HG03103 (cell line): ENCODE measurements at regions not wholly inside any gene's neighbourhood (a gene's known extent, or its start where the extent isn't known, plus 50 kb on each side); places are given as distances from the start of the nearest gene placed in this dataset.
A peak's percentile ranks its signal among the peaks of the same experiment; 100 is the strongest.
"Not testable (repeated sequence)": the region's sequence is repeated elsewhere in the genome, so short reads cannot be mapped to it uniquely, and the experiment has no call there.

ENCODE experiments used
- ATAC-seq: cut with Tn5 transposase; IDR thresholded peaks from one replicate; pipeline ENCODE4 v1.9.1; 2021; ENCODE audit warnings: low read depth; ENCODE audit not compliant: unreplicated experiment

DNA sequence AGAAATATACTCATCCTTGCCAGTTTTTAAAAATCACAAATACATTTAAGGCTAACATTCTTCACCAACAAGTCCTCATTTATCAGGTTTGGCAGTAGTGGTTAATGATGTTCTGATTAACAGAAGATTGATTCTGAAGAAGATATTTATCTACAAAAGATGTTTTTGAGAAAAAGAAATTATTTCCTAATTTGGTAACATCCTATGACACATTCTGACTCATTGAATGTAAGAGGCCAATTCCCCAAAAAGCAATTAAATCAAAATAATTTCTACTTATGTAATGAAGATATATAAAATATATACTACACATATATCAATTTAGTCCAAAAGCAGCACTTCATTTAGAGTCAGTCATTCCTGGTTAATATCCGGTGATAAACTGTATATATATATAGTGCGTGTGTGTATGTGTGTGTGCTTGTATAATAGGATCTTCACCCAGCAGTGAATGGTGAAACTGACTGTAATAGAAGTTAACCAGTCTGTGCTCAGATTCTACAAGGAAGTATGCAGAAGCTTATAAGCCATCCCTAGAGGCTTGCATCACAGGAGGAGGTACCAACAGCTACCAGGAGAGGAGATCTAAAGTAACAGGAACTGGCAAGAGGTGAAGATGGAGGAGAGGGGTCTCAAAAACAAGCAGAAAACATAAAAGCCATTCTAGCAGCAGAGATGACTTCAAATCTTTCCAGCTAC lies 82.9 kb upstream of the MARCKS start:
- peak; percentile 58 for ATAC-seq

DNA sequence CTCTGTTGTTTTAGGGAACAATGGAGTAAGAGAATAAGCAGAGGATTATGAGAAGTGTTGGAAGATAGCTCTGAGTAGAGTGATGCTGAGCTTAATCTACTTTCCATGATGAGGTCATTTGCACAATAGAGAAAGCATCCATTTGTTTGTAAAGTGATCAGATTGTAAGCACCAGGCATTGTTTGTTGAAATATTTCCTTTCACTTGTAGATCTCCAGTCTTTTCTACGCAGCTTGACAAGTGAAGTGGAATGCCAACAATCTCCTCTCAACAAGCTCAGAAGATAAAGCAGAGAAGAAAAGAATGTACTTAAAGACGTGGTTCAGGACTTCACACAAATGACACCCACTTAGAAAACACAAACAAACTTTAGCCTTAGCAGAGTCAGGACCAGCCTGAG lies 80.1 kb upstream of the MARCKS start:
- ATAC-seq = no peak

DNA sequence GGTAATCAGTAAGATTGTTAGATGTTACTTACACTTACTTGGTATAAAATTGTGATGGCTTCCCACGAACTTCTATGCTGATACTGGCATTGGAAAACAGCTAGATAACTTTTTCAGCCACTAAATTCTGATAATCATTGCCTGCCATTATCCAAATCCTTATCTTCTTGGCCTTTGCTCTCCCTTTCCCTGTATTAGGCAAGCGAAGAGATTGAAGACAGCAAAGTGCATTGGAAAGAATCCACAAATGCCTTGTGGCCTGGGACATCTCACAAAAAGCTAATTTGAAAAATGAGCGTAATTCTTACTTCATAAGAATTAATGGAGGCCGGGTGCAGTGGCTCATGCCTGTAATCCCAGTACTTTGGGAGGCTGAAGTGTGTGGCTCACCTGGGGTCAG lies 79.5 kb upstream of the MARCKS start:
- ATAC-seq = no peak

DNA sequence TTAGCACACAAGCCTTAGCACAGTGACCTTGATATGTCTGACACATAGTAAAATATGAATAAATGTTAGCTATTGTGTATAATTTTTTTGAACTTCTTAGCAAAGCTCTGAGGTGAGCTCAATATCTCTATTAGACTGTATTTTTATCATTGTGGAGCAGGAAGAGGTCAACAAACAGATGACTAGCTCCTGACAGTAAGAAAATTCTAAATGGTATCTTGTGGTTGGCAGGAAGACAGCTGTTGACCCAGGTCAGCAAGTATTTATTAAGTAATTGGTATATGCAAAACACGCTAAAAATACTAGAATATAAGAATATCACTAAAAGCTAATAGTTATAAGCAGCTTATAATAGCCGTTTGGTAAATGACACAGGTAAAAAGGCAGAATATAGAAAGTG lies 77.5 kb upstream of the MARCKS start:
- no peak for ATAC-seq

DNA sequence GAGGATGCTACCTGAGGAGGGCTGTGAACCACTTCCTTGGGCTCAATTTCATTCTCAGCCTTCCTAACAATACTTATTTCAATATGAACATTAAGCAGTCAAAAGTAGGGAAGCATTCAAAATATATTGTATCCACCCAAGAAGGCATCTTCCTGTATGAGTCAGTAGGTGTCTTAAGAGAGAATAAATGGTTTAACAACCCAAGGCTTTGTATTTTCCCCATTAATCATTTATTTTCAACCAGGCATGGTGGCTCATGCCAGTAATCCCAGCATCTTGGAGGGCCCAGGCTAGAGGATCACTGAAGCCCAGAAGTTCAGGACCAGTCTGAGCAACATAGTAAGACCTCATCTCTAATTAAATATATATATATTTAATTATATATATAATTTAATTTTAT lies 74.5 kb upstream of the MARCKS start:
- no peak for ATAC-seq

DNA sequence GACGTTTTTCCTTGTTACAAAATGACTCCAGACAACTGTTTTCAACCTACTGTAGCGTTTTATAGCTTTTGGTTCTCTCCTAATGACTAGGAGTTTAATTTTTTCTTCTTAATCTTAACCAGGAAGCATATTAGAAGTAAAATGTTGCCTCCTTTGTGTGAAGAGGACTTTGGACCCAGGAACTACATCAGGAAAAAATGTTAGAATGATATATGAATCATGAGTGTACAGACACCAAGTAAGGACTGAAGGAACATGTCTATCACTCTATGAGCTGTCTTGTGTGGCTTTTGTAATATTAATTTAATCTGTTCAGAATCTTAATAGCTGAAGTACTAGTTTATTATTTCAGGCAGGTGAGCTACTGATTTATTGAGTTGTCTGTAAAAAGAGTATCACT lies 71.0 kb upstream of the MARCKS start:
- ATAC-seq = no peak

DNA sequence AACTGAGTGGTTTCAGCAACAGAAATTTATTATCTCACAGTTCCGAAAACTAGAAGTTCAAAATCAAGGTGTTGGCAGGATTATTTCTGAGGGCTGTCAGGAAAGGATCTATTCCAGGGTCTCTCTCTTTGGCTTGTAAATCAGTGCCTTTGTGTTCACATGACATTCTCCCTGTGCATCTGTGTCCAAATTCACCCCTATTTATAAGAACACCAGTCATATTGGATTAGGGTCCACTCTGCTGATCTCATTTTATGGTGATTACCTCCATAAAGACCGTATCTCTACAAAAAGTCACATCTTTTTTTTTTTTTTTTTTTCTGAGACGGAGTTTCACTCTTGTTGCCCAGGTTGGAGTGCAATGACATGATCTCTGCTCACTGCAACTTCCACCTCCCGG lies 68.6 kb upstream of the MARCKS start:
- ATAC-seq = no peak

DNA sequence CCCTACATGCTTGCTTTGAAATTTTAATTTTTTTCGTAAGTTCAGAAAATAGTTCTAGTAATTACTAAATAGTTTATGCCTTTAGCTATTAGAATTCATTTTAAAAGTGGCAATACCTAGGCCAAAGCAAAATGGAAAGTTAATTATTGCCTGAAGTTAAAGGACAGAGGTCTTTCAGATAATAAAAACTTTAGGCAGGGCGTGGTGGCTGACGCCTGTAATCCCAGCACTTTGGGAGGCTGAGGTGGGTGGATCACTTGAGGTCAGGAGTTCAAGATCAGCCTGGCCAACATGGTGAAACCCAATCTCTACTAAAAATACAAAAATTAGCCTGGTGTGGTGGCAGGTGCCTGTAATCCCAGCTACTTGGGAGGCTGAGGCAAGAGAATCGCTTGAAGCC lies 65.9 kb upstream of the MARCKS start:
- not testable (repeated sequence) for ATAC-seq

DNA sequence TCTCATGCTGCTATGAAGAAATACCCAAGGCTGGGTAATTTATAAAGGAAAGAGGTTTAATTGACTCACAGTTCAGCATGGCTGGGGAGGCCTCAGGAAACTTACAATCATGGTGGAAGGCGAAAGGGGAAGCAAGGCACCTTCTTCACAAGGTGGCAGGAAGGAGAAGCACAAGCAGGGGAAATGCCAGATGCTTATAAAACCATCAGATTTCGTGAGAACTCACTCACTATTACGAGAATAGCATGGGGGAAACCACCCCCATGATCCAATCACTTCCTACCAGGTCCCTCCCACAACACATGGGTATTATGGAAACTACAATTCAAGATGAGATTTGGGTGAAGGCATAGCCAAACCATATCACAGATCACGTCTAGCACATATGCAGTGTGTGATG lies 61.8 kb upstream of the MARCKS start:
- not testable (repeated sequence) for ATAC-seq

DNA sequence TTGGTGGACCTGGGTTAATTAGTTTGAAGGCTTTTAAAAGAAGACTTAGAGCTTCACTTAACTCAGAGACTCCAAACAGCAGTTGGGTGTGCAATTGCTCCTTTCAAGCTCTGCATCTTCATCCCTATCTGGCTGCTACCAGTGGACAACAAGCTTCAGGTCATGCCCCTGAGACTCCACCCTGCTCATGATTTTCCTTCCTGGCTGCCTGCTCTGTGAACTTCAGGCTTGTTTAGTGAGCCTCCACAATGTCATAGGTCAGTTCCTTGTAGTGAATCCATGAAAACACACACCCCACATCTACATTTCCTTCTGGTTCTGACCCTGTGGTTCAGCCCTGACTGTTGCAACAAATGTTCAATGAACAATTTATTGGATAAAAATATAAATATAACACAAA lies 61.1 kb upstream of the MARCKS start:
- no peak for ATAC-seq

DNA sequence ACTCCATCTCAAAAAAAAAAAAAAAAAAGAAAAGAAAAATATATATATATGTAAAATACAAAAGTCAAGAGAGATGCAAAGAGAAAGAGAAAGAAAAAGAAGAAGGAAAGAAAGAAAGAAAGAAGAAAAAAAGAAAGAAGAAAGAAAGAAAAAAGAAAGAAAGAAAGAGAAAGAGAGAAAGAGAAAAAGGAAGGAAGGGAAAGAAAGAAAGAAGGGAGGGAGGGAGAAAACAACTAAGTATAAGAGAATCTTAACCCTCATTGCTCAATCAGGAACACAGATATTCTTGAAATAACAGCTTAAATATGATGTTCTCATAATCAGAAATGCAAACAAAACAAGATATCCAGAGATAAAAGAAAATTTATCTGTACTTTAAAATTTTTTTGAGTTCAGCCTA lies 54.4 kb upstream of the MARCKS start:
- no peak for ATAC-seq

DNA sequence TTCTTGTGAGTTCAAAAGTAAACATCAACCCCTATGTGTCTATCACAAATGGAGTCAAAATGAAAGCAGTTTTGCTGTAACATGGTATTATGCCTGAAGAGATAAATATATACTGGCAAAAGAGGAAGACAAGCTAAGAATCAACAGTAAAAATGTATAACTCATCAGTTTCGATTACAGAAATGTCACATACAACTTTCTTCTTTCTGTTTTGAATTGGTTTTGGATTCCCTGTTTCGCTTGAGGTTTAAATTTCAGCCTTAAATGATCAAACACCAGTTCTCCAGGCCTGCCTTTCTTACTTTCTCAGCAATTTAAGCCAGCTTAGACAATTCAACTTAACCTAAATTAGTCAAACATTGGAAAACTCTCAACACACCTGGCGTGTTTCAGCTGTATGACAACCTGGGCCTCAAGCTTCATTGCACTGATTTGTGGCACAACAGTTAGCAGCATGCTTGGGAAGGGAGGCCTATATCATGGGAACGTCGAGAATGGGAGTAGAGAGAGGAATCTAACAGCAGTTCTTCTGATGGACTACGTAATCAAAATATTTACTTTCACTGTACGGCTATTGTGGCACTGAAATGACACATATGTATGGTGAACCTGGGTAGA lies 51.9 kb upstream of the MARCKS start:
- ATAC-seq = peak; percentile 85

DNA sequence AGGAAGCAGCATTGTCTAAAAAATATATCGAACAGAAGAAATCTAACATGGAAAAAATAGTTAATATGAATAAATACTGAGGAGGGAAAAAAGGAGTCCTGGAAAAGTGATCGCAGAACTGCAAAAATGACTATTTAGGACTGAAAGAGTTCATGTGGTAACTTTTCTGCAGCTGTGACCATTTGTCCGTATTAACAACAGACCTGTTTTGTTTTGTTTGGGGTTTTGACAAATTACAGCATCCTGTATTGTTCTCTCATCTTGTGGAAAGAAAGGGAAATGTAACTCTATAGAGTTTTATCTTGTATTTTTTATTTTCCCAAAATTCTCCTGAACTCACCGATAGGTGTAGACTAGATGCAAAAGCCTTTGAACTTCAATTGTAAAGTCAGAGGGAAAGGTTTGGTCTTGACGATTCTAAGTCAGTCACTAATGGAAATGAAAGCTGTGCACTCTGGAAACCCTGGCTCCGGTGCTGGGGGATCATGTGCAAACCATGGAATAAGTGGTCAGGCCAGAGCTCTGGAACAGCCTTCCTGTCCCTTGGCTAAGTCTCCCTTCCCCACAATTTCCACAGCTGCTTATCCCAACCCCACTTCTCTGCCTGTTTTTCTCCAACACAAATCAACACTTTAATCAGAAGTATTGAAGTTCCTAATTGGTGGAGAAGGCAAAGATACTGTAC lies 51.2 kb upstream of the MARCKS start:
- no peak for ATAC-seq
